ENCODE measurements at regions not wholly inside any gene's neighbourhood (a gene's known extent, or its start where the extent isn't known, plus 50 kb on each side); places are given as distances from the start of the nearest gene placed in this dataset.

GRCh38 chr17:79315358-79316105 lies 240.9 kb downstream of the ENGASE start:
- DNase-seq: no peak

DNA sequence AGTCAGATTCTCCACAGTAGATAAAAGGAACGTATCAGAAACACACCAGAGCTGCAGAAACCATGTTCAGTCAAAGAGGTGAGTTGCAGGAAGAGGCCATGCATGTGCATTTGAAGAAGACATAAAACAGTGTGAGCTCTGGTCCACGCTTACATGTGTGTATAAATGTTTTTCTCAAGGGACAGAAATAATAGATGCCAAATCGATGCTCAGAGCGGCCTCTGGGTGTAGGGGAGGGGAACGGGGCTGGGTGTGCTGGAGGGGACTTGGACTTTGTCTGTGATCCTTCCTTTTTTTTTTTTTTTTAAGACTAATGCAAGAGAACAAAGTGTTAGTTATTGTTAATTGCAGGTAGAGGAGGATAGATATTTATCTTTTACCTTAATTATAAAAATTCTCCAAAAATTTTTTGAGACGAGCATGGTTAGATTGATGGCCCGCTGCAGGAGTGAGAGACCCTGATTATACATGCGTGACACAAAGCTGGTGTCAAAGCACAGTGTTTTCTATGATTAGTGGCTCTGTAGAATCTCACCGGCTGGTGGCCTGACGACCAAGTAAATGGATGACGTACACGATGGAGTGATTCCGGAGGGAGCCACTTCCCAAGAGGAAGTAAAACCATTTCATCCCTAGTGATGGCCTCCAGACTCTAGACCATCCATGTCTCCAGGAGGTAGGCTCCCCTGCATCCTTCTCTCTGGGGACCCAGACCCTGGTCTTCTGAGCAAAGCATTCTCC lies 240.2 kb downstream of the ENGASE start:
- DNase-seq: no peak

DNA sequence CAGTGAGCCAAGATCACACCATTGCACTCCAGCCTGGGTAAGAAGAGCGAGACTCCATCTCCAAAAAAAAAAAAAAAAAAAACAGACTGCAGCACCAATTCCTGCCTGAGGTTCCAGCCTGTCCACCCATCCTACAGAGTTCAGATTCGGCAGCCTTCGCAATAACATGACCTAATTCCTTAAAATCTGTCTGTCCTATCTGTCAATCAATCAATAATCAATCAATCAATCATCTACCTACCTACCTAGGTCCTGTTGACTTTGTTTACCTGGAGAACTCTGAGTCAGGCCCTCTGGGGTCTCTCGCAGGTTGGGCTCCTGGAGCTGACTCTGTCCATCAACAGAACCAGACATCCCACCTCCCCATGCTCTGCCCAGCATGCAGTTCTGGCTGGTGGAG lies 236.7 kb downstream of the ENGASE start:
- DNase-seq: no peak

DNA sequence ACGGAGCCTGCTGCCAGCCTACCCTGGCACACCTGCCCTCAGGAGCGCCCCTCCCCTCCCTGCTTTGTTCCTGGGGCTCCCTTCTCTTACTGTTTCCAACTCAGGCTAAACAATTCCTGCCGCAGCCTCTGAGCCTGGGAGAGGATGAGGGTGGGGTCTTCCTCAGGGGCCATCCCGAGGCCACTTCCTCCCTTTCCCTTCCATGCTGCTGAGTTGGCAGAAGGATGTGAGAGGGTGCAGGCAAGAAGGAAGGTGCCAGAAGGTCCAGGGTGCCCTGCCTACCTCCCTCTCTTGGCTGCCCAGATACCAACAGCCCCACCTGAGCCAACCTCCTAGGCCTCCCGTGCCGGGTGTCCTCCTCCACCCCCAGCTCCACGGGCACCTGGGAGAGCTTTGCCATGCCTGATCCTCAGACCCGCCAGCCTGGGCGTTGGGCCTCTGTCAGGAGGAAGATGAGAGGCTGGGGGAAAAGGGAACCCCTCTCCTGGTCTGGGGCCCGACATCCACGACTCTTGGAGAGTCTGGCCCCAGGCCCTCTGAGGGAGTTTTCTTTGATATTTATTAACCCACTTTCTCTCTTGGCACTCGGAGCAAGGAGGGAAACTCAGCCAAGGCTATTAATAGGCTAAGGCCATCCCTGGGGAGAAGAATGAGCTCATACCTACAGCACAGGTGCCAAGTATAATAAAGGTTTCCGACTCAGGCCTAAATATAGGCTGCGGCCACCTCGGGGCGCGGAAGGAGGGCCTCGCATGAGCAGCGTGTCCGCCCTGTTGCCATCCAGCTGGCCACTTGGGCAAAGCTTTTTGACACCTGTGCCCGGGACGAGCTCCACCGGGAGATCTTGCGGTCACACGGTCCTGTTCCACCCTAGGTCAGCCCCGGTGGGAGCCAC lies 232.0 kb downstream of the ENGASE start:
- peak; percentile 34 for DNase-seq

- DNase-seq: peak; percentile 28
Observed at GRCh38 chr17:79305768-79306423, 231.3 kb downstream of the ENGASE start.

GRCh38 chr17:79305376-79305767 lies 230.7 kb downstream of the ENGASE start:
- no peak for DNase-seq

- DNase-seq: no peak
Observed at GRCh38 chr17:79304884-79305283, 230.3 kb downstream of the ENGASE start.

DNA sequence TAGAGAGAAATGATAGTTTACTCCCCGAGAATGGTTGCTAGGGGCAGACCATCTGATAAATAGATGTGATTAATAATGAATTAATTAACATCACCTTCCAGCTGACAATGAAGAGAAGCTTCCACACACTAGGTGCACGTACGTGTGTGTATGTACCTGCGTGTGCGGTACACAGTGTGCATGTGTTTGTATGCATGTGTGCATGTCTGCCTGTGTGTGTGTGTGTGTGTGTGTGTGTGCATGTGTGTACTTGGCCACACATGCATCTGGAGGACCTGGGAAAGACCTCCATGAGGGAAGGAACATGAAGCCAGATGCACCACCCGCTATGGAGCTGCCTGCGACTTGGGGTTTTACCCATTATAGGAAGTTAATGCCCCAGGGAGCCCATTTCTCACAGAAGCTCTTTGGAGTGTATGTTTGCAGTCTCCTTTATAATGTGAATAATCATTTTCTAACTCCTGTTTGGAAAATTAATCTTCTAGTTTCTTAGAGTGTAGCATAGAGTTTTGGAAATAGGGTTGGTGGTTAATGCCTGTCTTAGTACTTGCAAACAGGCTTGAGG lies 229.1 kb downstream of the ENGASE start:
- no peak for DNase-seq

DNA sequence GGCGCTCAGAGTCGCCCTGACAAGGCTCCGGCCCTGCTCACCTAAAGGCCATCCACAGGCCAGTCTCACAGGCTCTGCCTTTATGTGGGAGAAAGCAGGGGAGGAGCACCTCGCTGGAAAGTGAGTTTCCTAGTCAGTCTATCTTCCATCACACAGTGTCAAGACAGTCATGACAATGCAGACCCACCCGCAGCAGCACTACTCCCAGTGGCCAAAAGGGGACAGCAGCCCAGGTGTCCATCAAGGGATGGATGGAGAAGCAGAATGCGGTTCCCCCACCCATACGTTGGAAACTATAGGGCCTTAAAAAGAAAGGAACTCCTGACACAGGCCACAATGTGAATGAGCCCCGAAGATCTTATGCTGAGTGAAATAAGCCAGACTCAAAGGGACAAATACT lies 226.8 kb downstream of the ENGASE start:
- no peak for DNase-seq

- no peak for DNase-seq
Observed at GRCh38 chr17:79299349-79299748, 224.7 kb downstream of the ENGASE start.

DNA sequence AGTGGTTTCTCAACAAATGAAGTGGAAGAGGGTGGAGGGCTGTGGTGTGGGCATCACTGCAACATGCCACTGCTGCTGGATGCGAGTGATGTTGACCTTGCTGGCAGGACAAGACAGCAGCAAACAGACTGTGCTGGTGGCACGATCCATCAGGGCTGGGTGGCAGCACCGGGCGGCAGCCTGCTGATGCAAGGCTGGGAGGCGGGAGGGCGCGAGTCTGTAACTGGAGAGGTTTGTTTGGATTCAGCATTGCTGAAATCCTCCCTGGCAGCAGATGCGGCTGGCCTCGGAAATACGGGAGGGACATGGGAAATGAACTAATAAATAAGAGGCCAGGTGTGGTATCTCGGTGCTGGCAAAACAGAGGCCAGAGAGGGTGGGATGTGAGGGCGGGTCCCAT lies 224.2 kb downstream of the ENGASE start:
- no peak for DNase-seq

- no peak for DNase-seq
Observed at GRCh38 chr17:79296243-79296642, 221.6 kb downstream of the ENGASE start.

DNA sequence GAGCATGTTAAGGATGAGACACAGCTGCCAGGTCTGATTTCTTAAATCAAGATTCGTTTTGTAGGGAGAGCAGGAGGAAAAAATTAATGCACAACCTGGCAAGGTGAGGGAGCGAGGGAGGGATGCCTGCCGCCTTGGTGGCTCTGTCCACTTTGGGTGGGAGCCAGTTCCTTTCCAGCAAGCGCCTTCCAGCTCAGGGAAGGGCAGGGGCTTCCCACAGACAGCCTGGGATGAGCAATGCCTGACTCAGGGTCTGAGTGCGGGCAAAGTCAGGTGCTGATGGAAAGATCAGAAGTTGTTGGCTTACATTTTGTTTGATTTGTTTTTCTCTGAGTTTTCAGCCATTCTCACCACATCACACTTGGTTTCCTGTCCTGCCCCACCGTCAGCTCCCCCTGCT lies 220.7 kb downstream of the ENGASE start:
- DNase-seq: no peak

- DNase-seq: peak; percentile 89
Observed at GRCh38 chr17:79294459-79295071, 219.9 kb downstream of the ENGASE start.

GRCh38 chr17:79292501-79292900 lies 217.9 kb downstream of the ENGASE start:
- DNase-seq: no peak

GRCh38 chr17:79291391-79291790 lies 216.8 kb downstream of the ENGASE start:
- no peak for DNase-seq

GRCh38 chr17:79290726-79291125 lies 216.1 kb downstream of the ENGASE start:
- DNase-seq: no peak

- no peak for DNase-seq
Observed at GRCh38 chr17:79288950-79289349, 214.3 kb downstream of the ENGASE start.

- DNase-seq: no peak
Observed at GRCh38 chr17:79286440-79286839, 211.8 kb downstream of the ENGASE start.

- no peak for DNase-seq
Observed at GRCh38 chr17:79285973-79286372, 211.3 kb downstream of the ENGASE start.

- no peak for DNase-seq
Observed at GRCh38 chr17:79282294-79282693, 207.7 kb downstream of the ENGASE start.
